Astrocyte (in vitro differentiated cells and primary cell): ENCODE measurements at regions not wholly inside any gene's neighbourhood (a gene's known extent, or its start where the extent isn't known, plus 50 kb on each side); places are given as distances from the start of the nearest gene placed in this dataset.

Experiments used
- EZH2 ChIP-seq: IDR thresholded peaks from 2 replicates; pipeline ENCODE4 v1.6.1; 2012; ENCODE audit warnings: mild to moderate bottlenecking, low read length, inconsistent platforms; ENCODE audit not compliant: insufficient read depth
- TF ChIP-seq, protein P1 (sequence below): IDR thresholded peaks from 2 replicates; pipeline ENCODE4 v1.5.1; 2011; ENCODE audit warnings: low read depth, mild to moderate bottlenecking, inconsistent platforms, low read length, moderate library complexity; ENCODE audit not compliant: insufficient read depth

- TF ChIP-seq EZH2 = no peak
- TF ChIP-seq, protein P1, sequence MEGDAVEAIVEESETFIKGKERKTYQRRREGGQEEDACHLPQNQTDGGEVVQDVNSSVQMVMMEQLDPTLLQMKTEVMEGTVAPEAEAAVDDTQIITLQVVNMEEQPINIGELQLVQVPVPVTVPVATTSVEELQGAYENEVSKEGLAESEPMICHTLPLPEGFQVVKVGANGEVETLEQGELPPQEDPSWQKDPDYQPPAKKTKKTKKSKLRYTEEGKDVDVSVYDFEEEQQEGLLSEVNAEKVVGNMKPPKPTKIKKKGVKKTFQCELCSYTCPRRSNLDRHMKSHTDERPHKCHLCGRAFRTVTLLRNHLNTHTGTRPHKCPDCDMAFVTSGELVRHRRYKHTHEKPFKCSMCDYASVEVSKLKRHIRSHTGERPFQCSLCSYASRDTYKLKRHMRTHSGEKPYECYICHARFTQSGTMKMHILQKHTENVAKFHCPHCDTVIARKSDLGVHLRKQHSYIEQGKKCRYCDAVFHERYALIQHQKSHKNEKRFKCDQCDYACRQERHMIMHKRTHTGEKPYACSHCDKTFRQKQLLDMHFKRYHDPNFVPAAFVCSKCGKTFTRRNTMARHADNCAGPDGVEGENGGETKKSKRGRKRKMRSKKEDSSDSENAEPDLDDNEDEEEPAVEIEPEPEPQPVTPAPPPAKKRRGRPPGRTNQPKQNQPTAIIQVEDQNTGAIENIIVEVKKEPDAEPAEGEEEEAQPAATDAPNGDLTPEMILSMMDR = no peak
These were observed 73.1 kb upstream of the GALNT2 start for GRCh38 chr1:229993894-229994293.
